HepG2 (cell line): ENCODE measurements at regions not wholly inside any gene's neighbourhood (a gene's known extent, or its start where the extent isn't known, plus 50 kb on each side); places are given as distances from the start of the nearest gene placed in this dataset.

ENCODE experiments used
- ATAC-seq: fragments of 200-7000 bp; cut with Tn5 transposase; 3 replicates; pipeline ENCODE4 v1.9.1; 2020; ENCODE audit warnings: mild to moderate bottlenecking, moderate library complexity
- BruUV-seq: library from RNA; stranded (reverse); fragments of 400-500 nt; replicated peaks from 2 replicates; lab custom pipeline; 2021; lab: Mats Ljungman, UMichigan
- CTCF ChIA-PET: fragments of 300-600 bp; formaldehyde crosslinking; extraction: SDS; loops from one replicate; lab custom pipeline; 2021; ENCODE audit warnings: low total read pairs, inconsistent platforms, low intra/inter-chr PET ratio; lab: Yijun Ruan, JAX
- POLR2A ChIA-PET: fragments of 350-600 bp; sonication (Branson Sonifier 250); formaldehyde crosslinking; loops from one replicate; lab custom pipeline; 2020; ENCODE audit warnings: antibody characterized with exemption, inconsistent platforms; lab: Yijun Ruan, JAX
- DNase-seq: peaks from one replicate; pipeline ENCODE4 v3.0.0-alpha.2; 2015; ENCODE audit warnings: low spot score
- FAIRE-seq: peaks from 3 replicates; lab custom pipeline; 2011; peaks lifted over from hg19 to GRCh38; lab: Jason Lieb, UNC
- H2AFZ ChIP-seq: one replicate; pipeline ENCODE4 v1.6.1; 2011; ENCODE audit warnings: low read length, inconsistent platforms
- H3K27ac ChIP-seq: fragments of 300-600 bp; 3 replicates; pipeline ENCODE4 v1.8.0; 2011; ENCODE audit warnings: mixed run types, mild to moderate bottlenecking, mixed read lengths, low read length, inconsistent platforms; ENCODE audit not compliant: insufficient read depth; ENCODE audit errors: extremely low read length
- H3K27me3 ChIP-seq, 2 experiments: fragments of 200-600 bp in 1 of 2; 2 replicates in 1 of 2; 3 replicates in 1 of 2; pipeline versions ENCODE4 v1.6.0 to v1.8.0; 2011; ENCODE audit warnings: low read length in 2 of 2, mild to moderate bottlenecking in 2 of 2, moderate library complexity in 2 of 2, inconsistent platforms in 1 of 2; ENCODE audit not compliant: insufficient read depth in 2 of 2, control insufficient read depth in 1 of 2
- H3K36me3 ChIP-seq, 2 experiments: fragments of 200-600 bp in 1 of 2; replicated peaks in 1 of 2; 2 replicates in 1 of 2; 3 replicates in 1 of 2; pipeline versions ENCODE4 v1.5.1 to v1.8.0; 2011; ENCODE audit warnings: low read length in 2 of 2, inconsistent platforms in 1 of 2; ENCODE audit not compliant: insufficient read depth in 2 of 2, control insufficient read depth in 1 of 2
- H3K4me1 ChIP-seq: 2 replicates; pipeline ENCODE4 v1.5.1; 2012; ENCODE audit warnings: low read length, inconsistent platforms; ENCODE audit not compliant: insufficient read depth
- H3K4me2 ChIP-seq: 2 replicates; pipeline ENCODE4 v1.6.0; 2011; ENCODE audit warnings: low read depth, low read length, inconsistent platforms
- H3K4me3 ChIP-seq, 3 experiments: fragments of 200-600 bp in 1 of 3; sonication (generic), shearing (Covaris generic) in 1 of 3; replicated peaks in 1 of 3; 2 replicates each; pipeline ENCODE4 v1.5.1; 2011 to 2016; ENCODE audit warnings: low read length in 3 of 3, inconsistent platforms in 2 of 3, low read depth in 2 of 3, mild to moderate bottlenecking in 2 of 3, control low read depth in 1 of 3, mixed read lengths in 1 of 3; ENCODE audit not compliant: insufficient read depth in 1 of 3
- H3K79me2 ChIP-seq: one replicate; pipeline ENCODE4 v1.6.1; 2011; ENCODE audit warnings: low read length, inconsistent platforms; ENCODE audit not compliant: insufficient read depth
- H3K9ac ChIP-seq: 2 replicates; pipeline ENCODE4 v1.6.0; 2011; ENCODE audit warnings: mild to moderate bottlenecking, low read depth, low read length, inconsistent platforms; ENCODE audit not compliant: insufficient read depth
- H3K9me3 ChIP-seq: 2 replicates; pipeline ENCODE4 v1.5.1; 2012; ENCODE audit warnings: mild to moderate bottlenecking, low read length
- H4K20me1 ChIP-seq: 2 replicates; pipeline ENCODE4 v1.6.0; 2011; ENCODE audit warnings: inconsistent platforms, mild to moderate bottlenecking, low read length, moderate library complexity; ENCODE audit not compliant: insufficient read depth
- BCLAF1 ChIP-seq: fragments of 450-650 bp; IDR thresholded peaks from 2 replicates; pipeline ENCODE4 v1.6.1; 2017; ENCODE audit warnings: mild to moderate bottlenecking
- MAFF ChIP-seq: IDR thresholded peaks from 2 replicates; pipeline ENCODE4 v1.6.1; 2011; ENCODE audit warnings: low read depth, low read length, improper control_type of control experiment
- MAFK ChIP-seq, 2 experiments: IDR thresholded peaks in 1 of 2; conservative IDR thresholded peaks in 1 of 2; 2 replicates each; pipeline ENCODE4 v1.6.1; 2011; ENCODE audit warnings: improper control_type of control experiment in 2 of 2, low read length in 2 of 2
- NBN ChIP-seq: fragments of 450-650 bp; conservative IDR thresholded peaks from 2 replicates; pipeline ENCODE4 v1.6.1; 2017
- ZBTB1 ChIP-seq: sonication (generic); formaldehyde crosslinking; IDR thresholded peaks from 2 replicates; pipeline ENCODE4 v1.4.0; 2020; ENCODE audit warnings: missing genetic modification reagents, borderline replicate concordance
- ZFAT ChIP-seq: sonication (generic); formaldehyde crosslinking; conservative IDR thresholded peaks from 2 replicates; pipeline ENCODE4 v1.8.1; 2023; ENCODE audit warnings: missing genetic modification reagents, inconsistent platforms
- ZNF264 ChIP-seq: sonication (generic); formaldehyde crosslinking; IDR thresholded peaks from 2 replicates; pipeline ENCODE4 v1.4.0; 2020; ENCODE audit warnings: missing genetic modification reagents
- WGBS: methylation state at CpG from one replicate; pipeline ENCODE4 v1.1.6; 2017; ENCODE audit warnings: low lambda C conversion rate; 5-methylcytosine and 5-hydroxymethylcytosine counted together
- in situ Hi-C: cut with HindIII; loops from 2 replicates; pipeline ENCODE4 v1.10.0; 2017; ENCODE audit warnings: low pct_unique_long_range_greater_than_20kb; ENCODE audit not compliant: extremely low pct_ligation_motif_present
- intact Hi-C: fragments of 100-400 bp; cut with micrococcal nuclease; formaldehyde crosslinking; loops from one replicate; pipeline ENCODE4 v1.10.0; 2022; ENCODE audit not compliant: unreplicated experiment

- H3K27me3 ChIP-seq, result no peaks in the 10 kb centered on the region
- ATAC-seq (no peak), FAIRE-seq (no peak), DNase-seq (no peak)
- no peak overlapping the region for H3K4me3 ChIP-seq
- no peak overlapping the region for H2AFZ ChIP-seq
- no peak overlapping the region for H3K4me2 ChIP-seq
- TF ChIP-seq ZFAT (CRISPR knock-in tag) (no peak), ZNF264 (CRISPR knock-in tag) (no peak), NBN (no peak), ZBTB1 (CRISPR knock-in tag) (no peak)
- no peaks in the 10 kb centered on the region for H3K4me1 ChIP-seq
- POLR2A ChIA-PET, result no interaction called here
- no TSS peak for BruUV-seq
- H3K36me3 ChIP-seq, result no peaks in the 10 kb centered on the region
- intact Hi-C loops, result no loop called here
- no peaks in the 10 kb centered on the region for H4K20me1 ChIP-seq
- 0% methylated on average over 1 of the region's 1 CpG for WGBS
- CTCF ChIA-PET, result no interaction called here
- in situ Hi-C loops, result no loop called here
- H3K9ac ChIP-seq, result no peak overlapping the region
- H3K79me2 ChIP-seq, result no peaks in the 10 kb centered on the region
- H3K9me3 ChIP-seq, result no peaks in the 10 kb centered on the region
- H3K27ac ChIP-seq, result no peak overlapping the region
Observed at GRCh38 chr2:163266772-163267171, 428.2 kb upstream of the KCNH7 start.

- POLR2A ChIA-PET, result no interaction called here
- Histone ChIP-seq H3K4me1 (no peaks in the 10 kb centered on the region), H2AFZ (no peak overlapping the region), H3K9ac (no peak overlapping the region), H3K4me3 (no peak overlapping the region), H3K79me2 (no peaks in the 10 kb centered on the region), H3K9me3 (no peaks in the 10 kb centered on the region), H4K20me1 (no peaks in the 10 kb centered on the region), H3K36me3 (no peaks in the 10 kb centered on the region), H3K4me2 (no peak overlapping the region), H3K27me3 (no peaks in the 10 kb centered on the region), H3K27ac (no peak overlapping the region)
- in situ Hi-C loops (no loop called here), intact Hi-C loops (no loop called here)
- BruUV-seq, result no TSS peak
- TF ChIP-seq MAFK (conservative IDR thresholded peaks at IDR 0.05 in 1 of 2, IDR thresholded peaks at IDR 0.05 in 1 of 2; ENCODE audit: low read length in 2 of 2) (peak; percentile 60 to 66; a peak in 3 of 4 replicates), BCLAF1 (no peak), MAFF (peak; percentile 66)
- FAIRE-seq (no peak), ATAC-seq (no peak), DNase-seq (no peak)
- CTCF ChIA-PET, result no interaction called here
Observed at GRCh38 chr2:163265562-163265961, 427.0 kb upstream of the KCNH7 start.
